ENCODE measurements at regions not wholly inside any gene's neighbourhood (a gene's known extent, or its start where the extent isn't known, plus 50 kb on each side); places are given as distances from the start of the nearest gene placed in this dataset.
"Not testable (repeated sequence)": the region's sequence is repeated elsewhere in the genome, so short reads cannot be mapped to it uniquely, and the experiment has no call there.

- DNase-seq (ENCODE audit: low spot score in 2 of 2) (no peak), FAIRE-seq (no peak)
Observed at GRCh38 chr2:36302911-36303310, 52.7 kb upstream of the CRIM1 start.

GRCh38 chr2:36301843-36302242, 53.7 kb upstream of the CRIM1 start:
- FAIRE-seq = no peak

GRCh38 chr2:36300697-36301096, 54.9 kb upstream of the CRIM1 start:
- DNase-seq (ENCODE audit: low spot score in 2 of 2) (no peak), FAIRE-seq (no peak)

More at GRCh38 chr2:36301843-36302242, 53.7 kb upstream of the CRIM1 start:
- DNase-seq (ENCODE audit: low spot score in 2 of 2) = no peak

- DNase-seq (ENCODE audit: low spot score in 2 of 2) = no peak
- no peak for FAIRE-seq
Observed at GRCh38 chr2:36296798-36297197, 58.8 kb upstream of the CRIM1 start.

DNA sequence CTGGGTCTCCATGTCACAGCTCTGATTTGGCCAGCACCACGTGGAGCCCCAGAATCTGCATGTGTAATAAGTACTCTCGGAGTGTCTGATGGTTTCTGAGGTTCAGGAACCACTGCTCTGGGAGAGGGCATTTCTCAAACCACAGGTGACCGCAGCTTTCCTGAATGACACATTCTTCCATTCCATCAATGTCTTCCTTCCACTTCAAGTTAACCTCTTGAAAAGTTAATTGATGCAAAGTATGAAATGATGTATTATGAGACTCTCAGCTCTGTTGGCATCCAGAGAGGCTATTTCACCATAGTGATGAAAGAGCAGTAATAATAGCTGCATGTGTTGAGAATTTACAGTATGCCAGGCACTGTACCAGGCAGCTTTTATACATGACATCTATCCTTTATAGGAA, 61.3 kb upstream of the CRIM1 start:
- no peak for DNase-seq (ENCODE audit: low spot score in 2 of 2)
- FAIRE-seq = no peak

- DNase-seq (ENCODE audit: low spot score in 2 of 2) = no peak
- no peak for FAIRE-seq
Observed at GRCh38 chr2:36290306-36290856, 65.2 kb upstream of the CRIM1 start.

- FAIRE-seq (no peak), DNase-seq (ENCODE audit: low spot score in 2 of 2) (no peak)
Observed at GRCh38 chr2:36289731-36290130, 65.8 kb upstream of the CRIM1 start.

DNA sequence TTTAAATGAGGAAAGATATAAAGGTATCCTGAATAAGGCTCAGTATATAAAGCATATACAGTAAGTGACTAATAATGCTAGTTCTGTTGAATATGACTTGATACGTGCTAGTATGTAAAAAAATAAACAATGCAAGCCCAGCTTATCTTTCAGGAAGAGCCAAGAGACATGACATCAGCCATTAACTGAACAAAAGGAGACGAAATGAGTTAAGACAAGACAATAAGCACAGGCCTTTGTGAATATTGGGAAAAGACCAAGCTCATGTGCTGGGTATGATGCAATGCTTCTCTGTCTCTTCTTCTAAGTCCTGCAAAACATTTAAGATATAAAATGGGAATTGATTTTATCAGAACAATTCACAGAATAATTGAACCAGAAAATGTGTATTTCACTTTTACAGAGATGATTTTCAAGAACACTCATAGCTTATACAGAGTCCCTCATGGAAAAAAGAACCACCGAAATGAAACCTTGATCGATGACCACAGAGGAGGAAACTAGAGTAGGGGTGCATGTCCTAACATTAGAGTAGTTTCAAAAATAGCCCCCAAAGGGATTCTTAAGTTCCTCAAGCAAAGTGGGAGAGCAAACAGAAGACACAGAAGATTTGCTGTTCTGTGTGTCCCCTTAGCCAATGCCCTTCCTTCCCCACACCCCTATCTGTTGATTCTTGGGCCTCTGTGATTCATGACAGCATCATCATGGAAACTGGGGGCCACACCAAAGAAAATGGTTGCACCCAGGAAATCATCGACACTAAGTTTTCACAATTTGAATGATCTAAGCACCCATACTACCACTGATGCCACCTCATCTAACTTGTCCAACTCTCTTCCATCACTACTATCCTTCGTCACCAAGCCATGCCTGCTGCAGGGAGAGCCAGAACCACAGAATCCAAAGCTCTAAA, 68.0 kb upstream of the CRIM1 start:
- FAIRE-seq (no peak), DNase-seq (ENCODE audit: low spot score in 2 of 2) (no peak)

GRCh38 chr2:36279506-36279905, 76.1 kb upstream of the CRIM1 start:
- FAIRE-seq; DNase-seq (ENCODE audit: low spot score in 2 of 2): not testable (repeated sequence)

GRCh38 chr2:36277881-36278523, 77.6 kb upstream of the CRIM1 start:
- no peak for FAIRE-seq
- DNase-seq (ENCODE audit: low spot score in 2 of 2) = no peak

- FAIRE-seq (no peak), DNase-seq (ENCODE audit: low spot score in 2 of 2) (no peak)
Observed at GRCh38 chr2:36277146-36277808, 78.3 kb upstream of the CRIM1 start.

GRCh38 chr2:36271266-36271665, 84.3 kb upstream of the CRIM1 start:
- no peak for DNase-seq (ENCODE audit: low spot score in 2 of 2)
- no peak for FAIRE-seq

- FAIRE-seq (no peak), DNase-seq (ENCODE audit: low spot score in 2 of 2) (no peak)
Observed at GRCh38 chr2:36270758-36271157, 84.8 kb upstream of the CRIM1 start.

DNA sequence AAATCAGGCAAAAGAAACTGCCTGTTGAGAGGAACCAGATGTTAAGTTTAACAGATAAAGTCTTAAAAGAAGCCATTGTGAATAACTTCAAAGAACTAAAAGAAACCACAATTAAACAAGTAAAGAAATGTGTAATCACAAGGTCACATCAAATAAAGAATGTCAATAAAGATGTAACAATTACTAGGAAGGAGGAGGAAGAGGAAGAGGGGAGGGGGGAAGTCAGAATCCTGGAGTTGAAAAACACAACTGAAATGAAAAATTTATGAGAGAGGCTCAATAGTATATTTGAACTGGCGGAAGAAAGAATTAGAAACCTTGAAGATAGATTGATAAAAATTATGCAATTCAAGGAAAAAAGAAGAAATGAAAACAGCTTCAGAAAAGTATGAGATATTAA, 88.4 kb upstream of the CRIM1 start:
- DNase-seq (ENCODE audit: low spot score in 2 of 2) (no peak), FAIRE-seq (no peak)

DNA sequence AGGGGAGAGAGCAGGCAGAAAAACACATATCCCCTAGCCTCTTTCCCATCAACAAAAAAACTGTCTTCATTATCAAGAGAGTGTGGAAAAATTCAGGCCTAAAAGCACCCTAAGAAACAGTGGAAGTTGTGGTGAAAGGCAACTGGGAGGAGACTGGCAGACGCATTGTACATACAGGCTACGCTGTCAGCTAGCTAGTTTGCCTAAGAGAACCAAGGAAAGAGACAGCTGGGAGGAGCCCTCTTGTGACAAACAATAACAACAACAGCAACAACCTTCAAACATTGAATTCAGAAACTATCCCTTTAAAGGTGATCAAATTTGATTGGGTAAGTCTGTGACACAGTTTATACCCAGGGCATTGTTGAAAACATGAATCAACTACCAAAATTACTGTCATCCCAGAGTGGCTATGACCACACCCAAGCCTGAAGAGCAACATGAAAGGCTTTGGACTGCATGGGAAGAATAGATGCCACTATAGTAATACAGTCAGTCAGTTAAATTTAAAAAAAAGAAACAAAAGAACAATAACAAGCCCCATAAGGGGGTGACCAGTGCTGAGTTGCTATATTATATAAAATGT, 88.9 kb upstream of the CRIM1 start:
- no peak for DNase-seq (ENCODE audit: low spot score in 2 of 2)
- no peak for FAIRE-seq

DNA sequence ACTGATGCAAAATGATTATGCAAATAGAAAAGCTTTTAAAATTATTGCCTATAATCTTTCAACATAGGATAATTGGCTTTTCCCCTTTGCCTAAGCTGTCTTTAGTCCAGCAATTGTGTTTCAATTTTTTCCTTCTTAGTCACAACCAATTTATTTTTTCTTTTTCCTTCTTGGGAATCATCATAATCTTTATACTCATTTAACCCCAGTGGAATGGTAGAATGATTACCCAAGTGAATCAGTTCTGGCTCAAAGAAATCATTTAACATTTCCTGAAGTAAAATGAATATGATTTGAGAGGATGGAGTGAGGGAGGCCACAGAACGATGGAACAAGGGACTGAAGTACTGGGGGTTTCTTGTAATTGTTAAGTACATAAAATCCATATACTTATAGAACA, 93.0 kb upstream of the CRIM1 start:
- DNase-seq (ENCODE audit: low spot score in 2 of 2) = no peak
- no peak for FAIRE-seq

- no peak for DNase-seq (ENCODE audit: low spot score in 2 of 2)
- FAIRE-seq = no peak
Observed at GRCh38 chr2:36255863-36256262, 99.7 kb upstream of the CRIM1 start.

DNA sequence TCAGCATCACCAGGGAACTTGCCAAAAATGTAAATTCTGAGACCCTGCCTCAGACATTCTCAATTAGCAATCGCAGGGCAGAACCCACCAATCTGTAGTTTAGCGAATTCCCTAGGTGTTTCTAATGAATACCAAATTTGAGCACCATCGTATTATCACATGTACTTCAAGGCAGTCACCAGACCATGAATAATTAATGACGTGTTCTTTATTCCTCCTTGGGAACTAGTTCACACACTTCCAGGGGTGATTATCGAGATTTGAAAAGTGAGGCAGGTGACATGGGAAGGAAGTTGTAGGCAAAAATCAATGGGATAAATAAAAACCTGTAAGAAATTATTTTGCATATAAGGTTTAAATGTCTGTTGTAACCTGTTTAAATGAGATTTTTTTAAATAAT, 102.5 kb upstream of the CRIM1 start:
- no peak for DNase-seq (ENCODE audit: low spot score in 2 of 2)
- no peak for FAIRE-seq

- DNase-seq (ENCODE audit: low spot score in 2 of 2) (no peak), FAIRE-seq (no peak)
Observed at GRCh38 chr2:36246320-36246990, 109.1 kb upstream of the CRIM1 start.

GRCh38 chr2:36245651-36246050, 109.9 kb upstream of the CRIM1 start:
- DNase-seq (ENCODE audit: low spot score in 2 of 2) (no peak), FAIRE-seq (no peak)

Data from frontal cortex (tissue), 3 donors.